GM12873 (cell line): ENCODE measurements at regions not wholly inside any gene's neighbourhood (a gene's known extent, or its start where the extent isn't known, plus 50 kb on each side); places are given as distances from the start of the nearest gene placed in this dataset.

Experiments used
- CTCF ChIP-seq: IDR thresholded peaks from 2 replicates; pipeline ENCODE4 v1.5.1; 2012; ENCODE audit warnings: low read depth, mild to moderate bottlenecking, moderate library complexity, low read length, control low read depth; ENCODE audit not compliant: insufficient read depth; ENCODE audit errors: missing control alignments

- no peak for TF ChIP-seq CTCF
These were observed 136.3 kb upstream of the NEDD9 start for GRCh38 chr6:11368760-11369159.

GRCh38 chr6:11368264-11368663 lies 135.8 kb upstream of the NEDD9 start:
- no peak for TF ChIP-seq CTCF

GRCh38 chr6:11367638-11368199 lies 135.3 kb upstream of the NEDD9 start:
- no peak for TF ChIP-seq CTCF

GRCh38 chr6:11366934-11367637 lies 134.6 kb upstream of the NEDD9 start:
- no peak for TF ChIP-seq CTCF

- no peak for TF ChIP-seq CTCF
These were observed 133.9 kb upstream of the NEDD9 start for GRCh38 chr6:11366183-11366933.

- no peak for TF ChIP-seq CTCF
These were observed 132.5 kb upstream of the NEDD9 start for GRCh38 chr6:11364971-11365397.

- TF ChIP-seq CTCF = no peak
These were observed 131.6 kb upstream of the NEDD9 start for GRCh38 chr6:11363881-11364576.
